Epithelial cell of proximal tubule (primary cell): ENCODE measurements at regions not wholly inside any gene's neighbourhood (a gene's known extent, or its start where the extent isn't known, plus 50 kb on each side); places are given as distances from the start of the nearest gene placed in this dataset.
A peak's percentile ranks its signal among the peaks of the same experiment; 100 is the strongest.
"Not testable (repeated sequence)": the region's sequence is repeated elsewhere in the genome, so short reads cannot be mapped to it uniquely, and the experiment has no call there.

Experiments
- DNase-seq: peaks from one replicate; pipeline ENCODE4 v3.0.0-alpha.2; 2011; ENCODE audit warnings: low read depth
- H3K4me3 ChIP-seq: 2 replicates; pipeline ENCODE4 v1.5.1; 2011; ENCODE audit warnings: low read depth, mild to moderate bottlenecking, low read length
- TF ChIP-seq, protein P1 (sequence below): conservative IDR thresholded peaks from 2 replicates; pipeline ENCODE4 v1.5.1; 2012; ENCODE audit warnings: low read depth, mild to moderate bottlenecking, low read length

- no peak for DNase-seq
- H3K4me3 ChIP-seq = no peak overlapping the region
- TF ChIP-seq, protein P1, sequence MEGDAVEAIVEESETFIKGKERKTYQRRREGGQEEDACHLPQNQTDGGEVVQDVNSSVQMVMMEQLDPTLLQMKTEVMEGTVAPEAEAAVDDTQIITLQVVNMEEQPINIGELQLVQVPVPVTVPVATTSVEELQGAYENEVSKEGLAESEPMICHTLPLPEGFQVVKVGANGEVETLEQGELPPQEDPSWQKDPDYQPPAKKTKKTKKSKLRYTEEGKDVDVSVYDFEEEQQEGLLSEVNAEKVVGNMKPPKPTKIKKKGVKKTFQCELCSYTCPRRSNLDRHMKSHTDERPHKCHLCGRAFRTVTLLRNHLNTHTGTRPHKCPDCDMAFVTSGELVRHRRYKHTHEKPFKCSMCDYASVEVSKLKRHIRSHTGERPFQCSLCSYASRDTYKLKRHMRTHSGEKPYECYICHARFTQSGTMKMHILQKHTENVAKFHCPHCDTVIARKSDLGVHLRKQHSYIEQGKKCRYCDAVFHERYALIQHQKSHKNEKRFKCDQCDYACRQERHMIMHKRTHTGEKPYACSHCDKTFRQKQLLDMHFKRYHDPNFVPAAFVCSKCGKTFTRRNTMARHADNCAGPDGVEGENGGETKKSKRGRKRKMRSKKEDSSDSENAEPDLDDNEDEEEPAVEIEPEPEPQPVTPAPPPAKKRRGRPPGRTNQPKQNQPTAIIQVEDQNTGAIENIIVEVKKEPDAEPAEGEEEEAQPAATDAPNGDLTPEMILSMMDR = no peak
Observed at GRCh38 chr14:81618695-81619094, 85.0 kb upstream of the SEL1L start.

- TF ChIP-seq, protein P1 = no peak
- no peak for DNase-seq
- no peak overlapping the region for H3K4me3 ChIP-seq
Observed at GRCh38 chr14:81619816-81620215, 86.2 kb upstream of the SEL1L start.

GRCh38 chr14:81623771-81624396, 90.2 kb upstream of the SEL1L start:
- DNase-seq, H3K4me3 ChIP-seq: not testable (repeated sequence)

DNA sequence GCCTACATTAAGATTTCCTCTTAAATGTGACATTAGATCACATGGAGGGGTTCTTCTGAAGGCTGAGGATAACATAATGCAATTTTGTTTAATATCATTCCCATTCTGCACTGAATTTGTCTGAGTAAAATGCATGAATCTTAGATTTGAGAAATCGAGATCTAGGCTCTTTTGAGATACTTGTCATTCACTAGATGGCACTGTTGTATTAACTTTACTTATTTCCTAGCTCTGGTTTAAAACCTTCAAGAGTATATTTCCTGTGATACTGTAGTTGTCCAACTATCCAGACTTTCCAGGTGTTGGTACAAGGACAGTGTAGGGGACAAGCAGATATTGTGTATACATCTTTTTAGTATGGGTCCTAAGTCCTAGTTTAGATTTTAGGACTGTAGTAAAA, 91.7 kb upstream of the SEL1L start:
- TF ChIP-seq, protein P1 = peak; percentile 47
- DNase-seq = no peak
- no peak overlapping the region for H3K4me3 ChIP-seq

- TF ChIP-seq, protein P1 = no peak
- H3K4me3 ChIP-seq = no peak overlapping the region
- DNase-seq = no peak
Observed at GRCh38 chr14:81632157-81632556, 98.5 kb upstream of the SEL1L start.

DNA sequence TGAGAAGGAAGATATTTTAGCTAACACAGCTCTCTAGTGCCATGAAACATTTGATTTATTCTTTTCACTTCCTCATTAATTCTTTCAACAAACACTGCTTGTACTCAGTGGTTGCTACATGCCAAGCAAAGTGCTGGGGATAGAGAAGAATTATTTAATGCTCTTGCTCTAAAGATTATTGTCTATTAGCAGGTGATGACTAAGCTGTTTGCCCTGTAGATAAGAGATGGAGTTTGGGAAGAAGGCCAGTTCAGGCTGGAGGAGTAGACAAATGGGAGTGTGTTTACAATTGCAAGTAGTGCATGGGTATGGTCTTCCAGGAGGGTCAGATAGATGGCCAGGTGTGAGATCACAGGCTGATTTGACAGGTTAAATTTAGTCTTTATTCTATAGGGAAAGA, 99.8 kb upstream of the SEL1L start:
- TF ChIP-seq, protein P1 = no peak
- H3K4me3 ChIP-seq = no peak overlapping the region

DNA sequence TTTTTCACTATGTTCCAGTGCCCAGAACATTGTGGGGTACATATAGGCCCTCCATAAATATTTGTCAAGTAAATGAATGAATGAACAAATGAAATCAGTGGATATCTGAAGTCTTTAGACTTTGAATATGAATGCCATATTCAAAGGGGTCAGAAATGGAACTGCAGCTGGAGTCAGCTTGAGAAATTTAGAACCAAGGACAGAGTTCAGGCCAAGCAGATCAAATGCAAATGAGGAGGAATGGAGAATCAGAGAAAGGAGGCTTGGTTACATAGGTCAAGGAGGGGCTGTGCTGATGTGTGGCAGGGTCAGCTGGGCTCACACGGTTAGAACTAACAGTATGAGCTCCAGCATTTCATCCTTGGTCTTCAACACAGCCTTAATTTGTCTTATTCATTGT, 104.0 kb upstream of the SEL1L start:
- no peak for DNase-seq
- TF ChIP-seq, protein P1 = no peak
- H3K4me3 ChIP-seq = no peak overlapping the region

More for the DNA sequence above, 99.8 kb upstream of the SEL1L start:
- no peak for DNase-seq
